ENCODE measurements at regions not wholly inside any gene's neighbourhood (a gene's known extent, or its start where the extent isn't known, plus 50 kb on each side); places are given as distances from the start of the nearest gene placed in this dataset.

GRCh38 chr11:24086921-24087320 lies 409.9 kb upstream of the LUZP2 start:
- TF ChIP-seq CTCF (IDR thresholded peaks at IDR 0.05) (no peak), ZFX (IDR thresholded peaks at IDR 0.05; ENCODE audit: borderline replicate concordance) (no peak)
